H9 (cell line): ENCODE measurements at regions not wholly inside any gene's neighbourhood (a gene's known extent, or its start where the extent isn't known, plus 50 kb on each side); places are given as distances from the start of the nearest gene placed in this dataset.
A peak's percentile ranks its signal among the peaks of the same experiment; 100 is the strongest.

Experiments
- DNase-seq: peaks from one replicate; pipeline ENCODE4 v3.0.0-alpha.2; 2017
- H2AFZ ChIP-seq: one replicate; pipeline ENCODE4 v1.6.1; 2013; ENCODE audit warnings: mild to moderate bottlenecking, low read length, control low read depth, moderate library complexity
- H2AK5ac ChIP-seq: 2 replicates; pipeline ENCODE4 v1.6.1; 2013; ENCODE audit warnings: low read length, control low read depth, mixed read lengths; ENCODE audit not compliant: insufficient read length
- H2BK120ac ChIP-seq: one replicate; pipeline ENCODE4 v1.6.1; 2013; ENCODE audit warnings: low read depth, mild to moderate bottlenecking, low read length, control low read depth, inconsistent platforms; ENCODE audit not compliant: poor library complexity, severe bottlenecking
- H2BK12ac ChIP-seq: 2 replicates; pipeline ENCODE4 v1.6.1; 2013; ENCODE audit warnings: low read length, control low read depth, mixed read lengths, low read depth; ENCODE audit not compliant: insufficient read length
- H2BK15ac ChIP-seq: 2 replicates; pipeline ENCODE4 v1.6.1; 2013; ENCODE audit warnings: low read depth, low read length, control low read depth
- H2BK20ac ChIP-seq: one replicate; pipeline ENCODE4 v1.6.1; 2013; ENCODE audit warnings: low read depth, mild to moderate bottlenecking, low read length, control low read depth, inconsistent platforms; ENCODE audit not compliant: poor library complexity, severe bottlenecking
- H2BK5ac ChIP-seq: 2 replicates; pipeline ENCODE4 v1.6.1; 2013; ENCODE audit warnings: low read length, control low read depth, mixed read lengths; ENCODE audit not compliant: insufficient read length
- H3K14ac ChIP-seq: 2 replicates; pipeline ENCODE4 v1.6.1; 2013; ENCODE audit warnings: low read length, control low read depth; ENCODE audit not compliant: insufficient read depth
- H3K18ac ChIP-seq: 2 replicates; pipeline ENCODE4 v1.6.1; 2013; ENCODE audit warnings: low read depth, mild to moderate bottlenecking, mixed read lengths, low read length, control low read depth; ENCODE audit not compliant: insufficient read length
- H3K23ac ChIP-seq: 2 replicates; pipeline ENCODE4 v1.6.1; 2013; ENCODE audit warnings: low read length, control low read depth, mixed read lengths, low read depth; ENCODE audit not compliant: insufficient read length
- H3K23me2 ChIP-seq: 2 replicates; pipeline ENCODE4 v1.6.1; 2013; ENCODE audit warnings: low read depth, mild to moderate bottlenecking, mixed read lengths, low read length, control low read depth; ENCODE audit not compliant: insufficient read length, poor library complexity, severe bottlenecking
- H3K27ac ChIP-seq: 2 replicates; pipeline ENCODE4 v1.5.1; 2013; ENCODE audit warnings: low read length, control low read depth, mixed read lengths, low read depth; ENCODE audit not compliant: insufficient read length
- H3K27me3 ChIP-seq: 2 replicates; pipeline ENCODE4 v1.6.1; 2013; ENCODE audit warnings: low read length, control low read depth, inconsistent platforms; ENCODE audit not compliant: insufficient read depth
- H3K4ac ChIP-seq: 2 replicates; pipeline ENCODE4 v1.6.1; 2013; ENCODE audit warnings: low read depth, mild to moderate bottlenecking, control low read depth, inconsistent platforms, low read length, moderate library complexity
- H3K4me1 ChIP-seq: 2 replicates; pipeline ENCODE4 v1.6.1; 2013; ENCODE audit warnings: low read length, control low read depth, inconsistent platforms; ENCODE audit not compliant: insufficient read depth
- H3K4me2 ChIP-seq: 2 replicates; pipeline ENCODE4 v1.6.1; 2013; ENCODE audit warnings: low read length, control low read depth, mixed read lengths; ENCODE audit not compliant: insufficient read length, insufficient read depth
- H3K56ac ChIP-seq: 2 replicates; pipeline ENCODE4 v1.6.1; 2013; ENCODE audit warnings: low read depth, mild to moderate bottlenecking, mixed read lengths, low read length, control low read depth; ENCODE audit not compliant: insufficient read length
- H3K79me1 ChIP-seq: 2 replicates; pipeline ENCODE4 v1.6.1; 2013; ENCODE audit warnings: low read depth, mild to moderate bottlenecking, moderate library complexity, low read length, control low read depth, inconsistent platforms; ENCODE audit not compliant: insufficient read depth, poor library complexity, severe bottlenecking
- H3K79me2 ChIP-seq: 2 replicates; pipeline ENCODE4 v1.6.1; 2013; ENCODE audit warnings: low read length, control low read depth, inconsistent platforms; ENCODE audit not compliant: insufficient read depth
- H3K9ac ChIP-seq: 2 replicates; pipeline ENCODE4 v1.6.1; 2013; ENCODE audit warnings: low read length, control low read depth, mixed read lengths; ENCODE audit not compliant: insufficient read length; ENCODE audit errors: extremely low read depth
- H3K9me3 ChIP-seq: one replicate; pipeline ENCODE4 v1.6.1; 2013; ENCODE audit warnings: low read depth, low read length, inconsistent platforms; ENCODE audit not compliant: control insufficient read depth
- H3T11ph ChIP-seq: one replicate; pipeline ENCODE4 v1.6.1; 2013; ENCODE audit warnings: mild to moderate bottlenecking, low read length, control low read depth, inconsistent platforms
- H4K20me1 ChIP-seq: one replicate; pipeline ENCODE4 v1.6.1; 2013; ENCODE audit not compliant: control insufficient read depth, insufficient read length, insufficient read depth
- H4K5ac ChIP-seq: 2 replicates; pipeline ENCODE4 v1.6.1; 2013; ENCODE audit warnings: low read depth, mild to moderate bottlenecking, mixed read lengths, low read length, control low read depth; ENCODE audit not compliant: insufficient read length
- H4K8ac ChIP-seq: replicated peaks from 2 replicates; pipeline ENCODE4 v1.6.1; 2013; ENCODE audit warnings: low read length, control low read depth, mixed read lengths, low read depth; ENCODE audit not compliant: insufficient read length
- H4K91ac ChIP-seq: 2 replicates; pipeline ENCODE4 v1.6.1; 2013; ENCODE audit warnings: low read depth, mild to moderate bottlenecking, moderate library complexity, mixed read lengths, low read length, control low read depth; ENCODE audit not compliant: insufficient read length
- H3K27ac Mint-ChIP-seq, 3 experiments: 2 replicates in 2 of 3; 3 replicates in 1 of 3; pipeline ENCODE4 v1.8.0; 2020 to 2021; ENCODE audit warnings: mixed read lengths in 3 of 3, mild to moderate bottlenecking in 1 of 3, moderate library complexity in 1 of 3
- H3K27me3 Mint-ChIP-seq: 2 replicates; pipeline ENCODE4 v1.8.0; 2021; ENCODE audit warnings: low read depth, mild to moderate bottlenecking, moderate library complexity, mixed read lengths
- H3K36me3 Mint-ChIP-seq, 3 experiments: 2 replicates in 2 of 3; 3 replicates in 1 of 3; pipeline ENCODE4 v1.8.0; 2020 to 2021; ENCODE audit warnings: low read depth in 3 of 3, mixed read lengths in 3 of 3; ENCODE audit not compliant: insufficient read depth in 1 of 3
- H3K4me1 Mint-ChIP-seq, 2 experiments: 2 replicates each; pipeline ENCODE4 v1.8.0; 2020; ENCODE audit warnings: mixed read lengths in 2 of 2
- H3K4me3 Mint-ChIP-seq, 2 experiments: 2 replicates in 1 of 2; 3 replicates in 1 of 2; pipeline ENCODE4 v1.8.0; 2020 to 2021; ENCODE audit warnings: mild to moderate bottlenecking in 2 of 2, mixed read lengths in 2 of 2, moderate library complexity in 1 of 2
- H3K9me3 Mint-ChIP-seq, 2 experiments: 2 replicates in 1 of 2; 3 replicates in 1 of 2; pipeline ENCODE4 v1.8.0; 2020; ENCODE audit warnings: mild to moderate bottlenecking in 2 of 2, mixed read lengths in 2 of 2, moderate library complexity in 1 of 2
- CTCF ChIP-seq: fragments of 200-600 bp; sonication (generic); conservative IDR thresholded peaks from 3 replicates; pipeline ENCODE4 v1.8.0; 2021; ENCODE audit warnings: antibody characterized with exemption, mild to moderate bottlenecking

GRCh38 chr5:33011801-33012200, 300.7 kb downstream of the NPR3 start:
- H4K20me1 ChIP-seq, result no peaks in the 10 kb centered on the region
- H2BK12ac ChIP-seq, result no peak overlapping the region
- peaks cover 6 to 14% (median 9%) of the 10 kb centered on the region in 3 experiments for H3K36me3 Mint-ChIP-seq
- H3T11ph ChIP-seq, result no peak overlapping the region
- no peaks in the 10 kb centered on the region for H3K27me3 ChIP-seq
- H3K18ac ChIP-seq, result no peak overlapping the region
- no peaks in the 10 kb centered on the region for H3K23me2 ChIP-seq
- H3K56ac ChIP-seq, result no peak overlapping the region
- no peak overlapping the region for H2AFZ ChIP-seq
- H3K4me3 Mint-ChIP-seq, result no peak overlapping the region
- H4K8ac ChIP-seq, result no peak overlapping the region
- TF ChIP-seq CTCF, result no peak
- no peaks in the 10 kb centered on the region for H3K4me1 ChIP-seq
- H3K4me2 ChIP-seq, result no peak overlapping the region
- no peak overlapping the region for H3K27ac ChIP-seq
- no peak overlapping the region for H4K5ac ChIP-seq
- H3K4ac ChIP-seq, result no peak overlapping the region
- H3K4me1 Mint-ChIP-seq, result peaks cover 8 to 9% of the 10 kb centered on the region in 2 experiments
- H3K9me3 Mint-ChIP-seq, result peaks cover 12 to 18% of the 10 kb centered on the region in 2 experiments
- DNase-seq, result no peak
- no peaks in the 10 kb centered on the region for H3K27me3 Mint-ChIP-seq
- H3K79me1 ChIP-seq, result no peaks in the 10 kb centered on the region
- H2BK15ac ChIP-seq, result no peak overlapping the region
- H2BK120ac ChIP-seq, result no peak overlapping the region
- no peak overlapping the region for H2AK5ac ChIP-seq
- no peak overlapping the region for H2BK20ac ChIP-seq
- H4K91ac ChIP-seq, result no peak overlapping the region
- peak overlapping the region in 1 of 3 experiments; percentile 77; a peak in 1 of 7 replicates for H3K27ac Mint-ChIP-seq
- H3K14ac ChIP-seq, result no peak overlapping the region
- H3K9ac ChIP-seq, result no peak overlapping the region
- H2BK5ac ChIP-seq, result no peak overlapping the region
- H3K23ac ChIP-seq, result no peak overlapping the region
- no peaks in the 10 kb centered on the region for H3K9me3 ChIP-seq
- no peaks in the 10 kb centered on the region for H3K79me2 ChIP-seq
